ENCODE measurements at regions not wholly inside any gene's neighbourhood (a gene's known extent, or its start where the extent isn't known, plus 50 kb on each side); places are given as distances from the start of the nearest gene placed in this dataset.

- TF ChIP-seq, protein P1, sequence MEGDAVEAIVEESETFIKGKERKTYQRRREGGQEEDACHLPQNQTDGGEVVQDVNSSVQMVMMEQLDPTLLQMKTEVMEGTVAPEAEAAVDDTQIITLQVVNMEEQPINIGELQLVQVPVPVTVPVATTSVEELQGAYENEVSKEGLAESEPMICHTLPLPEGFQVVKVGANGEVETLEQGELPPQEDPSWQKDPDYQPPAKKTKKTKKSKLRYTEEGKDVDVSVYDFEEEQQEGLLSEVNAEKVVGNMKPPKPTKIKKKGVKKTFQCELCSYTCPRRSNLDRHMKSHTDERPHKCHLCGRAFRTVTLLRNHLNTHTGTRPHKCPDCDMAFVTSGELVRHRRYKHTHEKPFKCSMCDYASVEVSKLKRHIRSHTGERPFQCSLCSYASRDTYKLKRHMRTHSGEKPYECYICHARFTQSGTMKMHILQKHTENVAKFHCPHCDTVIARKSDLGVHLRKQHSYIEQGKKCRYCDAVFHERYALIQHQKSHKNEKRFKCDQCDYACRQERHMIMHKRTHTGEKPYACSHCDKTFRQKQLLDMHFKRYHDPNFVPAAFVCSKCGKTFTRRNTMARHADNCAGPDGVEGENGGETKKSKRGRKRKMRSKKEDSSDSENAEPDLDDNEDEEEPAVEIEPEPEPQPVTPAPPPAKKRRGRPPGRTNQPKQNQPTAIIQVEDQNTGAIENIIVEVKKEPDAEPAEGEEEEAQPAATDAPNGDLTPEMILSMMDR (IDR thresholded peaks at IDR 0.05): no peak
- TF ChIP-seq POLR2A (IDR thresholded peaks at IDR 0.05): no peak
Measured at GRCh38 chr10:28930514-28931495, 253.5 kb downstream of the BAMBI start.

Measured in lower leg skin (tissue), 3 donors.